NT2/D1 (cell line): ENCODE measurements at regions not wholly inside any gene's neighbourhood (a gene's known extent, or its start where the extent isn't known, plus 50 kb on each side); places are given as distances from the start of the nearest gene placed in this dataset.
A peak's percentile ranks its signal among the peaks of the same experiment; 100 is the strongest.

Experiments
- DNase-seq: peaks from one replicate; pipeline ENCODE4 v3.0.0-alpha.2; 2011; ENCODE audit warnings: low read depth, low spot score
- H3K27me3 ChIP-seq: 2 replicates; pipeline ENCODE4 v1.6.0; 2011; ENCODE audit warnings: mild to moderate bottlenecking; ENCODE audit not compliant: insufficient read length, insufficient read depth
- H3K36me3 ChIP-seq: 2 replicates; pipeline ENCODE4 v1.6.1; 2011; ENCODE audit warnings: mild to moderate bottlenecking, low read length, mixed read lengths; ENCODE audit not compliant: insufficient read depth, insufficient read length
- H3K4me1 ChIP-seq: 2 replicates; pipeline ENCODE4 v1.5.1; 2011; ENCODE audit not compliant: insufficient read depth, insufficient read length
- H3K4me3 ChIP-seq: 2 replicates; pipeline ENCODE4 v1.5.1; 2011; ENCODE audit warnings: low read depth; ENCODE audit not compliant: insufficient read length
- H3K9ac ChIP-seq: 2 replicates; pipeline ENCODE4 v1.6.0; 2011; ENCODE audit warnings: low read depth; ENCODE audit not compliant: insufficient read length
- H3K9me3 ChIP-seq: 2 replicates; pipeline ENCODE4 v1.5.1; 2011; ENCODE audit warnings: mild to moderate bottlenecking, low read length; ENCODE audit not compliant: insufficient read depth
- SUZ12 ChIP-seq: IDR thresholded peaks from 2 replicates; pipeline ENCODE4 v1.6.1; 2011; ENCODE audit not compliant: insufficient read length, insufficient read depth; ENCODE audit errors: extremely low read depth
- YY1 ChIP-seq: IDR thresholded peaks from 2 replicates; pipeline ENCODE4 v1.6.1; 2011; ENCODE audit not compliant: insufficient read length, insufficient read depth
- ZNF274 ChIP-seq: IDR thresholded peaks from 2 replicates; pipeline ENCODE4 v1.6.1; 2011; ENCODE audit warnings: mild to moderate bottlenecking, low read depth, low read length

GRCh38 chr2:128390991-128391630, 72.4 kb upstream of the HS6ST1 start:
- Histone ChIP-seq H3K9me3 (no peaks in the 10 kb centered on the region), H3K36me3 (no peaks in the 10 kb centered on the region), H3K4me1 (peaks cover 18% of the 10 kb centered on the region), H3K4me3 (no peak overlapping the region), H3K9ac (no peak overlapping the region), H3K27me3 (no peaks in the 10 kb centered on the region)
- no peak for DNase-seq
- TF ChIP-seq SUZ12 (no peak), YY1 (no peak), ZNF274 (no peak)

- Histone ChIP-seq H3K4me3 (no peak overlapping the region), H3K9me3 (no peaks in the 10 kb centered on the region), H3K4me1 (peaks cover 18% of the 10 kb centered on the region), H3K9ac (no peak overlapping the region), H3K36me3 (no peaks in the 10 kb centered on the region), H3K27me3 (no peaks in the 10 kb centered on the region)
- no peak for DNase-seq
- no peak for TF ChIP-seq YY1
- TF ChIP-seq SUZ12, result no peak
- TF ChIP-seq ZNF274, result no peak
These were observed 73.0 kb upstream of the HS6ST1 start for GRCh38 chr2:128391679-128392078.

- DNase-seq, result no peak
- Histone ChIP-seq H3K9ac (no peak overlapping the region), H3K36me3 (no peaks in the 10 kb centered on the region), H3K4me1 (peaks cover 18% of the 10 kb centered on the region), H3K4me3 (no peak overlapping the region), H3K9me3 (no peaks in the 10 kb centered on the region), H3K27me3 (no peaks in the 10 kb centered on the region)
- TF ChIP-seq ZNF274 (no peak), YY1 (no peak), SUZ12 (no peak)
These were observed 73.5 kb upstream of the HS6ST1 start for GRCh38 chr2:128392207-128392606.

GRCh38 chr2:128394007-128394730, 75.5 kb upstream of the HS6ST1 start:
- H3K4me3 ChIP-seq, result no peak overlapping the region
- TF ChIP-seq SUZ12 (no peak), ZNF274 (no peak), YY1 (no peak)
- peaks cover 11% of the 10 kb centered on the region for H3K4me1 ChIP-seq
- H3K9ac ChIP-seq, result no peak overlapping the region
- no peaks in the 10 kb centered on the region for H3K36me3 ChIP-seq
- H3K9me3 ChIP-seq, result peaks cover 8% of the 10 kb centered on the region
- no peak for DNase-seq
- no peaks in the 10 kb centered on the region for H3K27me3 ChIP-seq

- DNase-seq, result no peak
- peaks cover 8% of the 10 kb centered on the region for H3K9me3 ChIP-seq
- no peaks in the 10 kb centered on the region for H3K36me3 ChIP-seq
- peaks cover 5% of the 10 kb centered on the region for H3K4me1 ChIP-seq
- H3K27me3 ChIP-seq, result no peaks in the 10 kb centered on the region
- no peak overlapping the region for H3K4me3 ChIP-seq
- TF ChIP-seq ZNF274 (no peak), YY1 (no peak), SUZ12 (no peak)
- H3K9ac ChIP-seq, result no peak overlapping the region
These were observed 76.5 kb upstream of the HS6ST1 start for GRCh38 chr2:128395196-128395595.

- H3K9me3 ChIP-seq, result peaks cover 8% of the 10 kb centered on the region
- H3K36me3 ChIP-seq, result no peaks in the 10 kb centered on the region
- no peak overlapping the region for H3K4me3 ChIP-seq
- H3K9ac ChIP-seq, result peak overlapping the region; percentile 24
- DNase-seq, result no peak
- no peak for TF ChIP-seq YY1
- no peaks in the 10 kb centered on the region for H3K27me3 ChIP-seq
- H3K4me1 ChIP-seq, result peaks cover 3% of the 10 kb centered on the region
These were observed 77.2 kb upstream of the HS6ST1 start for GRCh38 chr2:128395640-128396499.

GRCh38 chr2:128396500-128396891, 77.8 kb upstream of the HS6ST1 start:
- Histone ChIP-seq H3K4me1 (peaks cover 3% of the 10 kb centered on the region), H3K9me3 (peaks cover 8% of the 10 kb centered on the region), H3K27me3 (no peaks in the 10 kb centered on the region), H3K9ac (peak overlapping the region; percentile 24), H3K4me3 (no peak overlapping the region), H3K36me3 (no peaks in the 10 kb centered on the region)
- no peak for TF ChIP-seq SUZ12
- TF ChIP-seq ZNF274, result no peak
- no peak for TF ChIP-seq YY1
- peak; percentile 75 for DNase-seq
